OCI-LY3 (cell line): ENCODE measurements at regions not wholly inside any gene's neighbourhood (a gene's known extent, or its start where the extent isn't known, plus 50 kb on each side); places are given as distances from the start of the nearest gene placed in this dataset.

ENCODE experiments used
- EZH2phosphoT487 ChIP-seq: fragments of 200-600 bp; shearing (Covaris generic); IDR thresholded peaks from 2 replicates; pipeline ENCODE4 v1.6.1; 2018; ENCODE audit warnings: antibody characterized with exemption, mixed run types, low read depth
- TF ChIP-seq, protein P1 (sequence below): fragments of 200-600, 300-600 bp; sonication (generic); IDR thresholded peaks from 2 replicates; pipeline ENCODE4 v1.5.1; 2014; ENCODE audit warnings: antibody characterized with exemption, low read length, low read depth

DNA sequence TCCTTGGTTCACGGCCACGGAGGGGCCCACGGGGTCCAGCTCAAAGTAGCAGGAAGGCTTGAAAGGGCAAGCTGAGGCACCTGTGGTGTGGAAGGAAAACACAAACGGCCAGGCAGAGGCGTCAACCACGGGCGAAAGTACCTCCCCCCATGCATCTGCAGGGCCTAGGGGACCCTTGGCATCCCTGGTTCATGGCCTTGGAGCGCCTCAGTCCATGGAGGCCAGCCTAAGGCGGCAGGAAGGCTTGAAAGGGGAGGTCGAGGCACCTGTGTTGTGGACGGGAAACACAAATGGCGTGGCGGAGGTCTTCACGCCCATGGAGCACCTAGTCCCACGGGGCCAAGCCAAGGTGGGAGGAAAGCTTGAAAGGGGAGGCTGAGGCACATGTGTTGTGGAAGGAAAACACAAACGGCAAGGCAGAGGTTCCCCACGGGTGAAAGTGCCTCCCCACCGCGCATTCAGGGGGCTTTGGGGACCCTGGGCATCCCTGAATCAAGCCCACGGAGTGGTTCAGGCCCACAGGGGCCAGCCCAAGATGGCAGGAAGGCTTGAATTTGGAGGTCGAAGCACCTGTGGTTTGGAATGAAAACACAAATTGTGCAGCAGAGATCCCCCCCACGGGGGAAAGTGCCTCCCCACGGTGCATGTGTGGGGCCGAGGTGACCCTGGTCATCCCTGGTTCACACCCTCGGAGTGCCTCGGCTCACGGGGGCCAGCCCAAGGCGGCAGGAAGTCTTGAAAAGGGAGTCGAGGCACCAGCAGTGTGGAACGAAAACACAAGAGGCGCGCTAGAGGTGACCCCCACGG lies 380.8 kb downstream of the ALG10 start:
- TF ChIP-seq, protein P1, sequence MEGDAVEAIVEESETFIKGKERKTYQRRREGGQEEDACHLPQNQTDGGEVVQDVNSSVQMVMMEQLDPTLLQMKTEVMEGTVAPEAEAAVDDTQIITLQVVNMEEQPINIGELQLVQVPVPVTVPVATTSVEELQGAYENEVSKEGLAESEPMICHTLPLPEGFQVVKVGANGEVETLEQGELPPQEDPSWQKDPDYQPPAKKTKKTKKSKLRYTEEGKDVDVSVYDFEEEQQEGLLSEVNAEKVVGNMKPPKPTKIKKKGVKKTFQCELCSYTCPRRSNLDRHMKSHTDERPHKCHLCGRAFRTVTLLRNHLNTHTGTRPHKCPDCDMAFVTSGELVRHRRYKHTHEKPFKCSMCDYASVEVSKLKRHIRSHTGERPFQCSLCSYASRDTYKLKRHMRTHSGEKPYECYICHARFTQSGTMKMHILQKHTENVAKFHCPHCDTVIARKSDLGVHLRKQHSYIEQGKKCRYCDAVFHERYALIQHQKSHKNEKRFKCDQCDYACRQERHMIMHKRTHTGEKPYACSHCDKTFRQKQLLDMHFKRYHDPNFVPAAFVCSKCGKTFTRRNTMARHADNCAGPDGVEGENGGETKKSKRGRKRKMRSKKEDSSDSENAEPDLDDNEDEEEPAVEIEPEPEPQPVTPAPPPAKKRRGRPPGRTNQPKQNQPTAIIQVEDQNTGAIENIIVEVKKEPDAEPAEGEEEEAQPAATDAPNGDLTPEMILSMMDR = no peak
- no peak for TF ChIP-seq EZH2phosphoT487
